Hepatocyte (in vitro differentiated cells): ENCODE measurements at regions not wholly inside any gene's neighbourhood (a gene's known extent, or its start where the extent isn't known, plus 50 kb on each side); places are given as distances from the start of the nearest gene placed in this dataset.

Experiments
- DNase-seq: peaks from one replicate; pipeline ENCODE4 v3.0.0-alpha.2; 2016; ENCODE audit warnings: low spot score
- H2AFZ ChIP-seq: fragments of 200-600 bp; sonication (generic); 2 replicates; pipeline ENCODE4 v1.6.0; 2016; ENCODE audit warnings: antibody characterized with exemption, mild to moderate bottlenecking
- H3K27ac ChIP-seq: fragments of 200-600 bp; sonication (generic); 2 replicates; pipeline ENCODE4 v1.5.1; 2016; ENCODE audit warnings: mild to moderate bottlenecking
- H3K27me3 ChIP-seq: fragments of 200-600 bp; sonication (generic); 2 replicates; pipeline ENCODE4 v1.6.1; 2016
- H3K36me3 ChIP-seq: fragments of 200-600 bp; sonication (generic); replicated peaks from 2 replicates; pipeline ENCODE4 v1.5.1; 2016; ENCODE audit warnings: low read depth; ENCODE audit not compliant: insufficient read depth
- H3K4me1 ChIP-seq: fragments of 200-600 bp; sonication (generic); 2 replicates; pipeline ENCODE4 v1.5.1; 2016; ENCODE audit warnings: mild to moderate bottlenecking, moderate library complexity; ENCODE audit not compliant: insufficient read depth
- H3K4me2 ChIP-seq: fragments of 200-600 bp; sonication (generic); 2 replicates; pipeline ENCODE4 v1.6.0; 2016
- H3K4me3 ChIP-seq: fragments of 200-600 bp; sonication (generic); 2 replicates; pipeline ENCODE4 v1.5.1; 2016; ENCODE audit warnings: mild to moderate bottlenecking
- H3K79me2 ChIP-seq: fragments of 200-600 bp; sonication (generic); 2 replicates; pipeline ENCODE4 v1.6.0; 2017; ENCODE audit warnings: mild to moderate bottlenecking
- H3K9me2 ChIP-seq: fragments of 200-600 bp; sonication (generic); replicated peaks from 2 replicates; pipeline ENCODE4 v1.6.0; 2017; ENCODE audit warnings: mild to moderate bottlenecking; ENCODE audit not compliant: insufficient read depth
- H3K9me3 ChIP-seq: fragments of 200-600 bp; sonication (generic); 2 replicates; pipeline ENCODE4 v1.5.1; 2016; ENCODE audit warnings: low read depth, mild to moderate bottlenecking
- H4K20me1 ChIP-seq: fragments of 200-600 bp; sonication (generic); 2 replicates; pipeline ENCODE4 v1.6.0; 2016; ENCODE audit warnings: mild to moderate bottlenecking; ENCODE audit not compliant: insufficient read depth, poor library complexity, severe bottlenecking
- EZH2 ChIP-seq: fragments of 200-600 bp; sonication (generic); IDR thresholded peaks from 2 replicates; pipeline ENCODE4 v1.6.1; 2016; ENCODE audit warnings: antibody characterized with exemption, mild to moderate bottlenecking, borderline replicate concordance
- EZH2phosphoT487 ChIP-seq: fragments of 200-600 bp; sonication (generic); IDR thresholded peaks from one replicate; pipeline ENCODE4 v1.6.1; 2018; ENCODE audit warnings: antibody characterized with exemption, mild to moderate bottlenecking, low read depth, moderate library complexity; ENCODE audit not compliant: unreplicated experiment, severe bottlenecking
- WGBS: methylation state at CpG from one replicate; pipeline ENCODE4 v1.1.6; 2016; ENCODE audit warnings: low lambda C conversion rate; ENCODE audit errors: missing lambda C conversion rate; 5-methylcytosine and 5-hydroxymethylcytosine counted together
- TF ChIP-seq, protein P1 (sequence below): fragments of 200-600 bp; sonication (generic); IDR thresholded peaks from 2 replicates; pipeline ENCODE4 v1.5.1; 2016; ENCODE audit warnings: antibody characterized with exemption, mild to moderate bottlenecking; ENCODE audit not compliant: poor library complexity

- H3K4me2 ChIP-seq = no peak overlapping the region
- H2AFZ ChIP-seq = no peak overlapping the region
- no peaks in the 10 kb centered on the region for H3K79me2 ChIP-seq
- H3K27ac ChIP-seq = peak overlapping the region; percentile 15
- DNase-seq = peak; percentile 60
- H3K27me3 ChIP-seq = no peaks in the 10 kb centered on the region
- H3K4me1 ChIP-seq = no peaks in the 10 kb centered on the region
- H3K9me2 ChIP-seq = no peaks in the 10 kb centered on the region
- H3K4me3 ChIP-seq = no peak overlapping the region
- no peaks in the 10 kb centered on the region for H3K9me3 ChIP-seq
- H3K36me3 ChIP-seq = no peaks in the 10 kb centered on the region
- H4K20me1 ChIP-seq = no peaks in the 10 kb centered on the region
- TF ChIP-seq, protein P1, sequence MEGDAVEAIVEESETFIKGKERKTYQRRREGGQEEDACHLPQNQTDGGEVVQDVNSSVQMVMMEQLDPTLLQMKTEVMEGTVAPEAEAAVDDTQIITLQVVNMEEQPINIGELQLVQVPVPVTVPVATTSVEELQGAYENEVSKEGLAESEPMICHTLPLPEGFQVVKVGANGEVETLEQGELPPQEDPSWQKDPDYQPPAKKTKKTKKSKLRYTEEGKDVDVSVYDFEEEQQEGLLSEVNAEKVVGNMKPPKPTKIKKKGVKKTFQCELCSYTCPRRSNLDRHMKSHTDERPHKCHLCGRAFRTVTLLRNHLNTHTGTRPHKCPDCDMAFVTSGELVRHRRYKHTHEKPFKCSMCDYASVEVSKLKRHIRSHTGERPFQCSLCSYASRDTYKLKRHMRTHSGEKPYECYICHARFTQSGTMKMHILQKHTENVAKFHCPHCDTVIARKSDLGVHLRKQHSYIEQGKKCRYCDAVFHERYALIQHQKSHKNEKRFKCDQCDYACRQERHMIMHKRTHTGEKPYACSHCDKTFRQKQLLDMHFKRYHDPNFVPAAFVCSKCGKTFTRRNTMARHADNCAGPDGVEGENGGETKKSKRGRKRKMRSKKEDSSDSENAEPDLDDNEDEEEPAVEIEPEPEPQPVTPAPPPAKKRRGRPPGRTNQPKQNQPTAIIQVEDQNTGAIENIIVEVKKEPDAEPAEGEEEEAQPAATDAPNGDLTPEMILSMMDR = no peak
- no peak for TF ChIP-seq EZH2
- 85% methylated on average over 5 of the region's 5 CpGs for WGBS
Measured at GRCh38 chr1:5333291-5333690, 658.9 kb downstream of the NPHP4 start.

DNA sequence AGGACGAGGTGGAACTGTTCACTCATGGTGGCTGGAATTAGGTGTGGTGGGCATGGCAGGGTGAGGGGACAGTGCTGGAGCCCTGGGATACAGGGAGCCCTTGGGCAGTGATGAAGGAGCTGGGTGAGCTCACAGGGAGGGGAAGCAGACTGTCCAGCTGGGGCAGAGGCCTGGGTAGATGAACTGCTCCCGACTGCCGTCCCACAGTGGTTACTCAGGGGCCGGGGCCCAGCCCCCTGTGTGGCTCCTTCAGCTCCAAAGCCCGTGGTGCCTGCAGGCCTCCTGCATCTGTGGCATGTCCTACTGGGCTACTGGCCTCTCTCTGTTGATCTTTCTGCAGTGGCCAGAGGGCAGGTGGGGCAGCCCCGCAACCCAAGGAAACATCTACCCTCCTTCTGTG is 661.1 kb downstream of the NPHP4 start:
- no peaks in the 10 kb centered on the region for H3K9me3 ChIP-seq
- no peak for DNase-seq
- H2AFZ ChIP-seq = no peak overlapping the region
- H3K4me1 ChIP-seq = no peaks in the 10 kb centered on the region
- H3K79me2 ChIP-seq = no peaks in the 10 kb centered on the region
- H3K27me3 ChIP-seq = no peaks in the 10 kb centered on the region
- H3K4me3 ChIP-seq = no peak overlapping the region
- H3K27ac ChIP-seq = no peak overlapping the region
- H4K20me1 ChIP-seq = no peaks in the 10 kb centered on the region
- no peak overlapping the region for H3K4me2 ChIP-seq
- 90% methylated on average over 6 of the region's 6 CpGs for WGBS
- no peaks in the 10 kb centered on the region for H3K9me2 ChIP-seq
- TF ChIP-seq, protein P1 = no peak
- no peak for TF ChIP-seq EZH2
- no peaks in the 10 kb centered on the region for H3K36me3 ChIP-seq

- TF ChIP-seq EZH2phosphoT487 (no peak), EZH2 (no peak)
- TF ChIP-seq, protein P1 = no peak
- 83% methylated on average over 6 of the region's 6 CpGs for WGBS
- Histone ChIP-seq H3K27me3 (no peaks in the 10 kb centered on the region), H3K4me1 (no peaks in the 10 kb centered on the region), H3K4me3 (no peak overlapping the region), H3K36me3 (no peaks in the 10 kb centered on the region), H3K4me2 (no peak overlapping the region), H4K20me1 (no peaks in the 10 kb centered on the region), H3K9me3 (no peaks in the 10 kb centered on the region), H3K27ac (no peak overlapping the region), H3K9me2 (no peaks in the 10 kb centered on the region), H3K79me2 (no peaks in the 10 kb centered on the region), H2AFZ (no peak overlapping the region)
- DNase-seq = no peak
Measured at GRCh38 chr1:5329068-5329739, 663.0 kb downstream of the NPHP4 start.

- TF ChIP-seq EZH2 (no peak), EZH2phosphoT487 (no peak)
- TF ChIP-seq, protein P1 = no peak
- Histone ChIP-seq H3K4me3 (no peak overlapping the region), H3K79me2 (no peaks in the 10 kb centered on the region), H3K4me2 (no peak overlapping the region), H3K4me1 (no peaks in the 10 kb centered on the region), H3K9me2 (no peaks in the 10 kb centered on the region), H3K27ac (no peak overlapping the region), H3K27me3 (no peaks in the 10 kb centered on the region), H4K20me1 (no peaks in the 10 kb centered on the region), H3K9me3 (no peaks in the 10 kb centered on the region), H2AFZ (no peak overlapping the region), H3K36me3 (no peaks in the 10 kb centered on the region)
- 63% methylated on average over 2 of the region's 2 CpGs for WGBS
- DNase-seq = no peak
Measured at GRCh38 chr1:5324883-5325282, 667.3 kb downstream of the NPHP4 start.
